Prostate gland (tissue), 2 donors: ENCODE measurements at regions not wholly inside any gene's neighbourhood (a gene's known extent, or its start where the extent isn't known, plus 50 kb on each side); places are given as distances from the start of the nearest gene placed in this dataset.

Experiments used
- DNase-seq: peaks from one replicate; pipeline ENCODE4 v3.0.0-alpha.2; 2019; ENCODE audit warnings: low spot score
- H3K27ac ChIP-seq, 2 donors: fragments of 200-600 bp; sonication (generic); 2 replicates each; pipeline ENCODE4 v1.5.1; 2017 to 2019
- H3K27me3 ChIP-seq: fragments of 200-600 bp; sonication (generic); replicated peaks from 2 replicates; pipeline ENCODE4 v1.5.1; 2019; ENCODE audit not compliant: insufficient read depth
- H3K36me3 ChIP-seq, 2 donors: fragments of 200-600 bp; sonication (generic); 1 replicate in 1 of 2; 2 replicates in 1 of 2; pipeline versions ENCODE4 v1.5.1 to v1.8.1; 2017 to 2019
- H3K4me1 ChIP-seq: fragments of 200-600 bp; sonication (generic); replicated peaks from 2 replicates; pipeline ENCODE4 v1.5.1; 2019
- H3K4me3 ChIP-seq, 2 donors: fragments of 200-600 bp; sonication (generic); 2 replicates each; pipeline ENCODE4 v1.5.1; 2017 to 2019
- H3K9me3 ChIP-seq: fragments of 200-600 bp; sonication (generic); 2 replicates; pipeline ENCODE4 v1.5.1; 2017
- CTCF ChIP-seq, 4 experiments: fragments of 200-600 bp in 2 of 4; fragments of 450-650 bp in 2 of 4; sonication (generic) in 2 of 4; IDR thresholded peaks; 1 replicate in 3 of 4; 2 replicates in 1 of 4; pipeline ENCODE4 v1.5.1; 2016 to 2019; ENCODE audit warnings: antibody characterized with exemption in 4 of 4, mild to moderate bottlenecking in 2 of 4, moderate library complexity in 2 of 4
- POLR2A ChIP-seq: fragments of 450-650 bp; IDR thresholded peaks from one replicate; pipeline ENCODE4 v1.6.1; 2016; ENCODE audit warnings: antibody characterized with exemption, mild to moderate bottlenecking
- POLR2AphosphoS5 ChIP-seq: sonication (generic); formaldehyde crosslinking; IDR thresholded peaks from one replicate; pipeline ENCODE4 v1.6.1; 2017; ENCODE audit warnings: antibody characterized with exemption
- WGBS: methylation state at CpG from one replicate; pipeline ENCODE4 v1.1.5; 2018; 5-methylcytosine and 5-hydroxymethylcytosine counted together
- intact Hi-C: fragments of 100-400 bp; cut with DNase I; formaldehyde crosslinking; loops from one replicate; pipeline ENCODE4 v1.14.2; 2022

GRCh38 chr11:97973352-97973857, 1047.3 kb upstream of the CNTN5 start:
- H3K27ac ChIP-seq, result no peak overlapping the region
- no peak for DNase-seq
- H3K36me3 ChIP-seq, result no peaks in the 10 kb centered on the region
- H3K9me3 ChIP-seq, result no peaks in the 10 kb centered on the region
- intact Hi-C loops, result no loop called here
- 61% methylated on average over 7 of the region's 10 CpGs for WGBS
- H3K4me3 ChIP-seq, result no peak overlapping the region
- no peaks in the 10 kb centered on the region for H3K4me1 ChIP-seq
- H3K27me3 ChIP-seq, result no peaks in the 10 kb centered on the region
- TF ChIP-seq CTCF (IDR thresholded peaks at IDR 0.05) (no peak), POLR2A (no peak), POLR2AphosphoS5 (no peak)

- TF ChIP-seq CTCF (IDR thresholded peaks at IDR 0.05) (no peak), POLR2AphosphoS5 (no peak), POLR2A (no peak)
- intact Hi-C loops, result no loop called here
These were observed 1045.8 kb upstream of the CNTN5 start for GRCh38 chr11:97974798-97975498.

GRCh38 chr11:97977726-97978125, 1043.0 kb upstream of the CNTN5 start:
- Histone ChIP-seq H3K27ac (no peak overlapping the region), H3K4me3 (no peak overlapping the region), H3K36me3 (no peaks in the 10 kb centered on the region), H3K27me3 (no peaks in the 10 kb centered on the region), H3K4me1 (no peaks in the 10 kb centered on the region), H3K9me3 (no peaks in the 10 kb centered on the region)
- no peak for DNase-seq
- TF ChIP-seq POLR2AphosphoS5 (no peak), POLR2A (no peak), CTCF (IDR thresholded peaks at IDR 0.05) (no peak)
- intact Hi-C loops, result no loop called here
- WGBS, result 57% methylated on average over 1 of the region's 1 CpG

More at GRCh38 chr11:97974798-97975498, 1045.8 kb upstream of the CNTN5 start:
- Histone ChIP-seq H3K4me3 (no peak overlapping the region), H3K4me1 (no peaks in the 10 kb centered on the region), H3K27me3 (no peaks in the 10 kb centered on the region), H3K9me3 (no peaks in the 10 kb centered on the region), H3K27ac (no peak overlapping the region), H3K36me3 (no peaks in the 10 kb centered on the region)
- WGBS, result 14% methylated on average over 1 of the region's 1 CpG
- DNase-seq, result no peak

DNA sequence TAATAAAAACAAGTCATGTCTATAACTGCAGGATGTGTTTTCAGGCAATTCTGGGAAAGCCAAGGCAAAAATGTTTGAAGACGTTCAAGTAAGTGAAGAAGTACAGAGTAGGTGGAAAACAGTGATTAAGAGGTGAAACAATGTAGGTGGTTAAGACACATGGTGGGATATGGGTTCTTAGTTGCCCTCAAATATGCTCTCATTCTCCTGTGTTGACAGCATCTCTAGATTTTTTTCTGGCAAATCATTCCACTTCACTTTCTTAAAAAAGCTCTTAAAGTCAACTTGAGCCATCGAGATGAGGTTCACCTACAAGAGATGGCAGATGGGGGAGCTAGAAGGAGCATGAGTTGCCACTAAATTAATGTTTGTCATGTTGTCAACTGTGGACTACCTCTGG, 1041.0 kb upstream of the CNTN5 start:
- no peaks in the 10 kb centered on the region for H3K36me3 ChIP-seq
- WGBS, result 96% methylated on average over 2 of the region's 2 CpGs
- no peaks in the 10 kb centered on the region for H3K4me1 ChIP-seq
- H3K27ac ChIP-seq, result no peak overlapping the region
- no peaks in the 10 kb centered on the region for H3K9me3 ChIP-seq
- intact Hi-C loops, result no loop called here
- TF ChIP-seq CTCF (IDR thresholded peaks at IDR 0.05) (no peak), POLR2A (no peak), POLR2AphosphoS5 (no peak)
- H3K4me3 ChIP-seq, result no peak overlapping the region
- no peaks in the 10 kb centered on the region for H3K27me3 ChIP-seq
- no peak for DNase-seq

DNA sequence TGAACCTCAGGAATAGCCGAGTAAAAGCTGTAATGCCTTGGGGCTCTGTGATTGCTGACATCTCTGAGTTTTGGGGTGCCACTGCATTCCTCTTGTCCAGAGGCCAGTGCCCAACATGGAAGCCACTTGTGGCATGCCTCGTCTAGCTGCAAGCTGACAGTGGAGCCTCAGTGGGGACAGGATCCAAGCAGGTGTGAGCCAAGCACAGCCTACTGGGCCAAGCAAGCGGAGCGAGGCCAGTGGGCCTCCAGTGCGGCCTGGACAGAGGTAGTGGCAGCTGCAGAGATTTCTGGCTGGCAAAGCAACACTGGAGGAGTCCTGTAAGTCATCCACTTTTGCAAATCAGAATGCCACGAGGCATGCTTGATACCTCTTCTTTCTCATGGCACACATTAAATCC, 1038.2 kb upstream of the CNTN5 start:
- Histone ChIP-seq H3K36me3 (no peaks in the 10 kb centered on the region), H3K27me3 (no peaks in the 10 kb centered on the region), H3K4me1 (no peaks in the 10 kb centered on the region), H3K27ac (no peak overlapping the region), H3K9me3 (no peaks in the 10 kb centered on the region), H3K4me3 (no peak overlapping the region)
- DNase-seq, result no peak
- intact Hi-C loops, result no loop called here
- WGBS, result 97% methylated on average over 6 of the region's 6 CpGs
- TF ChIP-seq CTCF (IDR thresholded peaks at IDR 0.05), result no peak
